ENCODE measurements at regions not wholly inside any gene's neighbourhood (a gene's known extent, or its start where the extent isn't known, plus 50 kb on each side); places are given as distances from the start of the nearest gene placed in this dataset.

DNA sequence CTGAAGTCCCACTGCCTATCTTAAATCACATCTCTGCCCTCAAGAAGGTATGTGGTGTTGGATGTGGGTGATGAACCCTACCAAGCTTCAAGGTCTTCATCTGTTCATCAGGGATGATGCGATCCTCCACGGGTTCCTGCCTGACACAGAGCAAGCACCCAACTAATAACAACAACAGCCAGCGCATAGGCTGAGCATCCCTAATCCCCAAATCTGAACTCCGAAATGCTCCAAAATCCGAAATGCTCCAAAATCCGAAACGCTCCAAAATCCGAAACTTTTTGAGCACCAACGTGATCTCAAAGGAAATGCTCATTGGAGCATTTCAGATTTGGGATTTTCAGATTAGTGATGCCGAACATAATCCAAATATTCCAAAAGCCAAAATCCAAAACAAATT lies 238.9 kb upstream of the SDK2 start:
- TF ChIP-seq POLR2A (IDR thresholded peaks at IDR 0.05), result no peak
- no peak for TF ChIP-seq CTCF (IDR thresholded peaks at IDR 0.05)

All from body of pancreas (tissue), 4 donors.